ENCODE measurements at regions not wholly inside any gene's neighbourhood (a gene's known extent, or its start where the extent isn't known, plus 50 kb on each side); places are given as distances from the start of the nearest gene placed in this dataset.
"Not testable (repeated sequence)": the region's sequence is repeated elsewhere in the genome, so short reads cannot be mapped to it uniquely, and the experiment has no call there.

DNA sequence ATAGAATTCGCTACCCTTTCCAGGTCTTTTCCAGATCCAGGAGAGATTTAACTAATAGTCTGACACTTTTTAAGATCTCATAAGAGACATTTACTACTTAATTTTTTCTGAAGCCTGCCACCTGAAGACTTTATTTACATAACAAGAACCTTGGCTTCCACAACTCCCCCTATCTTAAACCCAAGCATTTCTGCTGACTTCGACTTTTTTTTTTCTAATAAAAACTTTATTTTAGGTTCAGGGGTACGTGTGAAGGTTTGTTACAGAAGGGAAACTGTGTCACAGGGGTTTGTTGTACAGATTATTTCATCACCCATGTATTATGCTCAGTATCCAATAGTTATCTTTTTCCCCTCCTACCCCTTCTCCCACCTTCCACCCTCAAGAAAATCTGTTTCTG, 64.9 kb upstream of the OR14J1 start (continued):
- no peak for TF ChIP-seq ATF3 (IDR thresholded peaks at IDR 0.05)
- TF ChIP-seq ATF3 (CRISPR knock-in tag; conservative IDR thresholded peaks at IDR 0.05): no peak
- peak; percentile 65 for TF ChIP-seq C11orf30 (IDR thresholded peaks at IDR 0.05; ENCODE audit: low read depth)
- peak; percentile 57 for TF ChIP-seq MAFK (IDR thresholded peaks at IDR 0.05; ENCODE audit: low read length)
- TF ChIP-seq CEBPB (tag; IDR thresholded peaks at IDR 0.05): no peak

DNA sequence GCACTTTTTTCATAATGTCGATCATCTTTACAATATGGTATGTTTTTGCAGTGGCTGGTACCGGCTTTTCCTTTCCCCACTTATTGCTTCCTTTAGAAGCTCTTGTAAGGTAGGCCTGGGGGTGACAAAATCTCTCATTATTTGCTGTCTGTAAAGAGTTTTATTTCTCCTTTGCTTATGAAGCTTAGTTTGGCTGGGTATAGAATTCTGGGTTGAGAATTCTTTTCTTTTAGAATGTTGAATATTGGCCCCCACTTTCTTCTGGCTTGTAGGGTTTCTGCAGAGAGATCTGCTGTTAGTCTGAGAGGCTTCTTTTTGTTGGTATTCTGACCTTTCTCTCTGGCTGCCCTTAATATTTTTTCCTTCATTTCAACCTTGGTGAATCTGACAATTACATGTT, 58.5 kb upstream of the OR14J1 start:
- H3K4me1 ChIP-seq (replicated peaks in 1 of 2; ENCODE audit: control insufficient read depth in 2 of 2, insufficient read depth in 2 of 2, low read length in 2 of 2); in situ Hi-C loops (cut with MboI); H3K9ac ChIP-seq (ENCODE audit: insufficient read depth in 1 of 2, low read depth in 2 of 2, low read length in 2 of 2); FAIRE-seq; DNase-seq (ENCODE audit: extremely low read depth in 1 of 4, low spot score in 3 of 4); H3K9me1 ChIP-seq (ENCODE audit: control insufficient read depth, insufficient read depth, low read length); H3K27me3 ChIP-seq (ENCODE audit: control insufficient read depth in 2 of 2, insufficient read depth in 2 of 2, low read length in 2 of 2); H3K27ac ChIP-seq (ENCODE audit: extremely low read depth, low read depth, low read length); ATAC-seq; H3K4me2 ChIP-seq (ENCODE audit: insufficient read depth, low read length); H3K4me3 ChIP-seq; H2AFZ ChIP-seq (ENCODE audit: low read depth, low read length); CTCF ChIA-PET (ENCODE audit: low intra/inter-chr PET ratio); H3K79me2 ChIP-seq (ENCODE audit: control insufficient read depth, insufficient read depth, low read length); H3K9me3 ChIP-seq (replicated peaks; ENCODE audit: control insufficient read depth, insufficient read depth, low read depth, low read length); intact Hi-C loops (cut with micrococcal nuclease); H4K20me1 ChIP-seq (replicated peaks; ENCODE audit: control insufficient read depth, insufficient read depth, low read length); H3K36me3 ChIP-seq (ENCODE audit: control insufficient read depth, insufficient read depth, low read length); BruUV-seq (replicated peaks): not testable (repeated sequence)
- POLR2A ChIA-PET: interaction anchor here (1.6 kb wide), 1 partner anchor 16 kb away, joined by 3 read pairs; no protein-coding TSS in a partner anchor
- WGBS (ENCODE audit: insufficient coverage, low coverage, missing lambda C conversion rate): 0% methylated on average over 2 of the region's 2 CpGs
- peak; percentile 54; the same call in 1 of the 2 replicates for TF ChIP-seq ZFP1 (CRISPR knock-in tag; IDR thresholded peaks at IDR 0.05)
